Sigmoid colon (tissue), 6 donors: ENCODE measurements at regions not wholly inside any gene's neighbourhood (a gene's known extent, or its start where the extent isn't known, plus 50 kb on each side); places are given as distances from the start of the nearest gene placed in this dataset.

Source experiments
- DNase-seq: peaks from one replicate; pipeline ENCODE4 v3.0.0-alpha.2; 2019
- H3K27ac ChIP-seq, 4 donors: fragments of 200-600 bp; sonication (generic); one replicate each; pipeline ENCODE4 v1.5.1; 2016 to 2019; ENCODE audit warnings: mild to moderate bottlenecking in 1 of 4
- H3K27me3 ChIP-seq, 3 donors: fragments of 200-600 bp; sonication (generic); one replicate each; pipeline ENCODE4 v1.5.1; 2019; ENCODE audit warnings: mild to moderate bottlenecking in 1 of 3
- H3K36me3 ChIP-seq, 4 donors: fragments of 200-600 bp; sonication (generic); one replicate each; pipeline ENCODE4 v1.5.1; 2016 to 2019
- H3K4me1 ChIP-seq, 4 donors: fragments of 200-600 bp; sonication (generic); one replicate each; pipeline ENCODE4 v1.5.1; 2017 to 2019
- H3K4me3 ChIP-seq, 4 donors: fragments of 200-600 bp; sonication (generic); one replicate each; pipeline ENCODE4 v1.5.1; 2017 to 2019; ENCODE audit warnings: mild to moderate bottlenecking in 2 of 4, moderate library complexity in 1 of 4
- H3K9me3 ChIP-seq, 4 donors: fragments of 200-600 bp in 3 of 4; sonication (generic) in 3 of 4; one replicate each; pipeline versions ENCODE4 v1.5.1 to v1.6.1; 2013 to 2019
- CTCF ChIP-seq, 4 experiments: fragments of 450-650 bp in 3 of 4; fragments of 200-600 bp in 1 of 4; IDR thresholded peaks; one replicate each; pipeline ENCODE4 v1.5.1; 2016 to 2019; ENCODE audit warnings: antibody characterized with exemption in 4 of 4, mild to moderate bottlenecking in 3 of 4, moderate library complexity in 2 of 4
- EP300 ChIP-seq, 4 donors: sonication (generic); formaldehyde crosslinking; IDR thresholded peaks; one replicate each; pipeline ENCODE4 v1.6.1; 2017; ENCODE audit warnings: antibody characterized with exemption in 4 of 4
- POLR2A ChIP-seq, 2 donors: fragments of 450-650 bp; IDR thresholded peaks; one replicate each; pipeline ENCODE4 v1.6.1; 2016; ENCODE audit warnings: antibody characterized with exemption in 2 of 2, mild to moderate bottlenecking in 2 of 2, moderate library complexity in 2 of 2
- POLR2AphosphoS5 ChIP-seq, 4 donors: sonication (generic); formaldehyde crosslinking; IDR thresholded peaks; one replicate each; pipeline ENCODE4 v1.6.1; 2017; ENCODE audit warnings: antibody characterized with exemption in 4 of 4
- WGBS, 2 donors: extraction: QIAGEN DNeasy Blood & Tissue Kit; methylation state at CpG; one replicate each; pipeline ENCODE4 v1.1.7; 2013; 5-methylcytosine and 5-hydroxymethylcytosine counted together
- intact Hi-C: fragments of 100-400 bp; cut with DNase I; formaldehyde crosslinking; loops from one replicate; pipeline ENCODE4 v1.15.1; 2023
- donor health status: healthy with polysubstance abuse.
- donor health status: healthy.

- 75 to 84% methylated on average over 4 of the region's 4 CpGs for WGBS, 2 donors
- no peak overlapping the region for H3K27ac ChIP-seq
- peaks cover 0 to 17% (median 15%) of the 10 kb centered on the region in 4 donors for H3K4me1 ChIP-seq
- no peaks in the 10 kb centered on the region for H3K9me3 ChIP-seq
- no peak for DNase-seq
- no peaks in the 10 kb centered on the region for H3K36me3 ChIP-seq
- intact Hi-C loops: no loop called here
- TF ChIP-seq EP300 (IDR thresholded peaks at IDR 0.05) (no peak), CTCF (IDR thresholded peaks at IDR 0.05) (no peak), POLR2A (IDR thresholded peaks at IDR 0.05) (no peak), POLR2AphosphoS5 (IDR thresholded peaks at IDR 0.05) (no peak)
- H3K27me3 ChIP-seq: no peaks in the 10 kb centered on the region
- H3K4me3 ChIP-seq: no peak overlapping the region
These were observed 664.4 kb downstream of the NYAP2 start for GRCh38 chr2:226063704-226064440.

- TF ChIP-seq CTCF (IDR thresholded peaks at IDR 0.05): no peak
- TF ChIP-seq POLR2A (IDR thresholded peaks at IDR 0.05): no peak
- no peak for TF ChIP-seq POLR2AphosphoS5 (IDR thresholded peaks at IDR 0.05)
- TF ChIP-seq EP300 (IDR thresholded peaks at IDR 0.05): no peak
- Histone ChIP-seq H3K27ac (no peak overlapping the region), H3K4me3 (no peak overlapping the region), H3K4me1 (peaks cover 0 to 7% (median 4%) of the 10 kb centered on the region in 4 donors), H3K9me3 (no peaks in the 10 kb centered on the region), H3K27me3 (no peaks in the 10 kb centered on the region), H3K36me3 (no peaks in the 10 kb centered on the region)
- intact Hi-C loops: no loop called here
- 55 to 72% methylated on average over 3 of the region's 3 CpGs for WGBS, 2 donors
- DNase-seq: no peak
These were observed 660.6 kb downstream of the NYAP2 start for GRCh38 chr2:226059961-226060627.

- no peaks in the 10 kb centered on the region for H3K36me3 ChIP-seq
- no peak overlapping the region for H3K27ac ChIP-seq
- no peaks in the 10 kb centered on the region for H3K9me3 ChIP-seq
- intact Hi-C loops: no loop called here
- no peak for DNase-seq
- no peak for TF ChIP-seq EP300 (IDR thresholded peaks at IDR 0.05)
- no peak for TF ChIP-seq POLR2A (IDR thresholded peaks at IDR 0.05)
- no peak for TF ChIP-seq POLR2AphosphoS5 (IDR thresholded peaks at IDR 0.05)
- TF ChIP-seq CTCF (IDR thresholded peaks at IDR 0.05): no peak
- 13 to 17% methylated on average over 1 of the region's 1 CpG for WGBS, 2 donors
- no peak overlapping the region for H3K4me3 ChIP-seq
- H3K4me1 ChIP-seq: no peaks in the 10 kb centered on the region
- no peaks in the 10 kb centered on the region for H3K27me3 ChIP-seq
These were observed 658.4 kb downstream of the NYAP2 start for GRCh38 chr2:226057914-226058313.

- intact Hi-C loops: no loop called here
- Histone ChIP-seq H3K9me3 (no peaks in the 10 kb centered on the region), H3K27ac (no peak overlapping the region), H3K4me3 (no peak overlapping the region), H3K36me3 (no peaks in the 10 kb centered on the region), H3K4me1 (no peaks in the 10 kb centered on the region), H3K27me3 (no peaks in the 10 kb centered on the region)
- DNase-seq: no peak
- WGBS, 2 donors: 20 to 61% methylated on average over 1 of the region's 1 CpG
- TF ChIP-seq POLR2A (IDR thresholded peaks at IDR 0.05): no peak
- no peak for TF ChIP-seq EP300 (IDR thresholded peaks at IDR 0.05)
- TF ChIP-seq POLR2AphosphoS5 (IDR thresholded peaks at IDR 0.05): no peak
- no peak for TF ChIP-seq CTCF (IDR thresholded peaks at IDR 0.05)
These were observed 657.9 kb downstream of the NYAP2 start for GRCh38 chr2:226057365-226057764.
